ENCODE measurements at regions not wholly inside any gene's neighbourhood (a gene's known extent, or its start where the extent isn't known, plus 50 kb on each side); places are given as distances from the start of the nearest gene placed in this dataset.

GRCh38 chr22:48440673-48441552 is 1386.8 kb downstream of the BRD1 start:
- H3K4me1 Mint-ChIP-seq (ENCODE audit: low read depth), result no peaks in the 10 kb centered on the region
- no peak for ATAC-seq
- H3K9me3 Mint-ChIP-seq, result no peaks in the 10 kb centered on the region
- H3K27me3 Mint-ChIP-seq (ENCODE audit: low read depth), result no peaks in the 10 kb centered on the region
- H3K4me3 Mint-ChIP-seq, result no peak overlapping the region
- no peak for DNase-seq
- H3K36me3 Mint-ChIP-seq (ENCODE audit: insufficient read depth), result no peaks in the 10 kb centered on the region

GRCh38 chr22:48440176-48440575 is 1387.5 kb downstream of the BRD1 start:
- ATAC-seq (no peak), DNase-seq (no peak)
- Mint-ChIP-seq H3K9me3 (no peaks in the 10 kb centered on the region), H3K4me1 (ENCODE audit: low read depth) (no peaks in the 10 kb centered on the region), H3K36me3 (ENCODE audit: insufficient read depth) (no peaks in the 10 kb centered on the region), H3K27me3 (ENCODE audit: low read depth) (no peaks in the 10 kb centered on the region), H3K4me3 (no peak overlapping the region)

GRCh38 chr22:48439560-48440135 is 1388.0 kb downstream of the BRD1 start:
- ATAC-seq, result no peak
- H3K36me3 Mint-ChIP-seq (ENCODE audit: insufficient read depth), result no peaks in the 10 kb centered on the region
- no peaks in the 10 kb centered on the region for H3K9me3 Mint-ChIP-seq
- no peaks in the 10 kb centered on the region for H3K27me3 Mint-ChIP-seq (ENCODE audit: low read depth)
- no peak overlapping the region for H3K4me3 Mint-ChIP-seq
- no peaks in the 10 kb centered on the region for H3K4me1 Mint-ChIP-seq (ENCODE audit: low read depth)
- no peak for DNase-seq

GRCh38 chr22:48438800-48439559 is 1388.7 kb downstream of the BRD1 start:
- H3K36me3 Mint-ChIP-seq (ENCODE audit: insufficient read depth), result no peaks in the 10 kb centered on the region
- no peaks in the 10 kb centered on the region for H3K9me3 Mint-ChIP-seq
- no peak overlapping the region for H3K4me3 Mint-ChIP-seq
- H3K4me1 Mint-ChIP-seq (ENCODE audit: low read depth), result no peaks in the 10 kb centered on the region
- ATAC-seq, result no peak
- DNase-seq, result no peak
- no peaks in the 10 kb centered on the region for H3K27me3 Mint-ChIP-seq (ENCODE audit: low read depth)

GRCh38 chr22:48438096-48438495 is 1389.6 kb downstream of the BRD1 start:
- Mint-ChIP-seq H3K27me3 (ENCODE audit: low read depth) (no peaks in the 10 kb centered on the region), H3K4me1 (ENCODE audit: low read depth) (no peaks in the 10 kb centered on the region), H3K36me3 (ENCODE audit: insufficient read depth) (no peaks in the 10 kb centered on the region), H3K4me3 (no peak overlapping the region), H3K9me3 (no peaks in the 10 kb centered on the region)
- ATAC-seq (no peak), DNase-seq (no peak)

GRCh38 chr22:48436201-48436931 is 1391.3 kb downstream of the BRD1 start:
- Mint-ChIP-seq H3K9me3 (no peaks in the 10 kb centered on the region), H3K36me3 (ENCODE audit: insufficient read depth) (no peaks in the 10 kb centered on the region), H3K4me1 (ENCODE audit: low read depth) (no peaks in the 10 kb centered on the region), H3K4me3 (no peak overlapping the region), H3K27me3 (ENCODE audit: low read depth) (no peaks in the 10 kb centered on the region)
- DNase-seq, result no peak
- no peak for ATAC-seq

- Mint-ChIP-seq H3K27me3 (ENCODE audit: low read depth) (no peaks in the 10 kb centered on the region), H3K4me3 (no peak overlapping the region), H3K36me3 (ENCODE audit: insufficient read depth) (no peaks in the 10 kb centered on the region), H3K4me1 (ENCODE audit: low read depth) (no peaks in the 10 kb centered on the region), H3K9me3 (no peaks in the 10 kb centered on the region)
- no peak for ATAC-seq
- DNase-seq, result no peak
Observed at GRCh38 chr22:48434868-48435250, 1392.8 kb downstream of the BRD1 start.

GRCh38 chr22:48434156-48434867 is 1393.4 kb downstream of the BRD1 start:
- no peaks in the 10 kb centered on the region for H3K36me3 Mint-ChIP-seq (ENCODE audit: insufficient read depth)
- no peaks in the 10 kb centered on the region for H3K27me3 Mint-ChIP-seq (ENCODE audit: low read depth)
- H3K4me1 Mint-ChIP-seq (ENCODE audit: low read depth), result no peaks in the 10 kb centered on the region
- DNase-seq, result no peak
- no peak overlapping the region for H3K4me3 Mint-ChIP-seq
- H3K9me3 Mint-ChIP-seq, result no peaks in the 10 kb centered on the region
- no peak for ATAC-seq

- no peaks in the 10 kb centered on the region for H3K4me1 Mint-ChIP-seq (ENCODE audit: low read depth)
Observed at GRCh38 chr22:48433647-48434046, 1394.0 kb downstream of the BRD1 start.

GRCh38 chr22:48432781-48433518 is 1394.7 kb downstream of the BRD1 start:
- Mint-ChIP-seq H3K4me3 (no peak overlapping the region), H3K36me3 (ENCODE audit: insufficient read depth) (no peaks in the 10 kb centered on the region), H3K4me1 (ENCODE audit: low read depth) (no peaks in the 10 kb centered on the region), H3K27me3 (ENCODE audit: low read depth) (no peaks in the 10 kb centered on the region), H3K9me3 (no peaks in the 10 kb centered on the region)
- DNase-seq, result no peak
- ATAC-seq, result no peak

More at GRCh38 chr22:48433647-48434046, 1394.0 kb downstream of the BRD1 start:
- DNase-seq, result no peak
- no peaks in the 10 kb centered on the region for H3K9me3 Mint-ChIP-seq
- no peak overlapping the region for H3K4me3 Mint-ChIP-seq
- no peak for ATAC-seq
- no peaks in the 10 kb centered on the region for H3K27me3 Mint-ChIP-seq (ENCODE audit: low read depth)
- no peaks in the 10 kb centered on the region for H3K36me3 Mint-ChIP-seq (ENCODE audit: insufficient read depth)

GRCh38 chr22:48431536-48432315 is 1395.9 kb downstream of the BRD1 start:
- Mint-ChIP-seq H3K4me3 (no peak overlapping the region), H3K36me3 (ENCODE audit: insufficient read depth) (no peaks in the 10 kb centered on the region), H3K27me3 (ENCODE audit: low read depth) (peaks cover under 1% of the 10 kb centered on the region), H3K4me1 (ENCODE audit: low read depth) (no peaks in the 10 kb centered on the region), H3K9me3 (no peaks in the 10 kb centered on the region)
- DNase-seq, result no peak
- ATAC-seq, result no peak

- Mint-ChIP-seq H3K36me3 (ENCODE audit: insufficient read depth) (no peaks in the 10 kb centered on the region), H3K27me3 (ENCODE audit: low read depth) (peaks cover 2% of the 10 kb centered on the region)
- ATAC-seq, result no peak
Observed at GRCh38 chr22:48431014-48431413, 1396.7 kb downstream of the BRD1 start.

More at GRCh38 chr22:48431014-48431413, 1396.7 kb downstream of the BRD1 start:
- Mint-ChIP-seq H3K4me1 (ENCODE audit: low read depth) (no peaks in the 10 kb centered on the region), H3K4me3 (no peak overlapping the region), H3K9me3 (no peaks in the 10 kb centered on the region)
- no peak for DNase-seq
